ENCODE measurements at regions not wholly inside any gene's neighbourhood (a gene's known extent, or its start where the extent isn't known, plus 50 kb on each side); places are given as distances from the start of the nearest gene placed in this dataset.
A peak's percentile ranks its signal among the peaks of the same experiment; 100 is the strongest.

GRCh38 chr3:124587053-124587408 is 143.2 kb upstream of the UMPS start:
- ATAC-seq: no peak
- TF ChIP-seq POLR2A (IDR thresholded peaks at IDR 0.05) (no peak), CTCF (IDR thresholded peaks at IDR 0.05) (no peak)
- Histone ChIP-seq H3K4me1 (peaks cover 0 to 27% (median 10%) of the 10 kb centered on the region in 4 donors), H3K27me3 (no peaks in the 10 kb centered on the region), H3K36me3 (no peaks in the 10 kb centered on the region), H3K9me3 (no peaks in the 10 kb centered on the region), H3K27ac (no peak overlapping the region), H3K4me3 (no peak overlapping the region)
- 86% methylated on average over 3 of the region's 3 CpGs for WGBS (ENCODE audit: insufficient coverage, low coverage, low lambda C conversion rate, missing lambda C conversion rate)
- intact Hi-C loops (cut with DNase I): no loop called here
- DNase-seq: no peak

- no peak overlapping the region for H3K4me3 ChIP-seq
- no peaks in the 10 kb centered on the region for H3K9me3 ChIP-seq
- no peak for TF ChIP-seq CTCF (IDR thresholded peaks at IDR 0.05)
- TF ChIP-seq POLR2A (IDR thresholded peaks at IDR 0.05): no peak
- no peak overlapping the region for H3K27ac ChIP-seq
- DNase-seq: no peak
- ATAC-seq: no peak
- H3K27me3 ChIP-seq: no peaks in the 10 kb centered on the region
- H3K36me3 ChIP-seq: no peaks in the 10 kb centered on the region
- peaks cover 0 to 37% (median 13%) of the 10 kb centered on the region in 4 donors for H3K4me1 ChIP-seq
- 79% methylated on average over 1 of the region's 1 CpG for WGBS (ENCODE audit: insufficient coverage, low coverage, low lambda C conversion rate, missing lambda C conversion rate)
- intact Hi-C loops (cut with DNase I): no loop called here
Measured at GRCh38 chr3:124588036-124588435, 142.2 kb upstream of the UMPS start.

- ATAC-seq (no peak), DNase-seq (no peak)
- Histone ChIP-seq H3K27ac (no peak overlapping the region), H3K4me1 (peaks cover 0 to 45% (median 17%) of the 10 kb centered on the region in 4 donors), H3K9me3 (no peaks in the 10 kb centered on the region), H3K36me3 (no peaks in the 10 kb centered on the region), H3K4me3 (no peak overlapping the region), H3K27me3 (no peaks in the 10 kb centered on the region)
- intact Hi-C loops (cut with DNase I): no loop called here
- 93% methylated on average over 2 of the region's 2 CpGs for WGBS (ENCODE audit: insufficient coverage, low coverage, low lambda C conversion rate, missing lambda C conversion rate)
- TF ChIP-seq POLR2A (IDR thresholded peaks at IDR 0.05): no peak
- no peak for TF ChIP-seq CTCF (IDR thresholded peaks at IDR 0.05)
Measured at GRCh38 chr3:124588794-124589193, 141.5 kb upstream of the UMPS start.

- ATAC-seq: no peak
Measured at GRCh38 chr3:124591699-124592098, 138.6 kb upstream of the UMPS start.

More at GRCh38 chr3:124591699-124592098, 138.6 kb upstream of the UMPS start:
- peak overlapping the region; percentile 2 to 85 (median 27) for H3K27ac ChIP-seq
- H3K4me1 ChIP-seq: peaks cover 0 to 29% (median 14%) of the 10 kb centered on the region in 4 donors
- no peaks in the 10 kb centered on the region for H3K9me3 ChIP-seq
- TF ChIP-seq POLR2A (IDR thresholded peaks at IDR 0.05): no peak
- no peak for TF ChIP-seq CTCF (IDR thresholded peaks at IDR 0.05)
- WGBS (ENCODE audit: insufficient coverage, low coverage, low lambda C conversion rate, missing lambda C conversion rate): 36% methylated on average over 2 of the region's 2 CpGs
- no peaks in the 10 kb centered on the region for H3K27me3 ChIP-seq
- no peak overlapping the region for H3K4me3 ChIP-seq
- no peaks in the 10 kb centered on the region for H3K36me3 ChIP-seq
- intact Hi-C loops (cut with DNase I): no loop called here
- DNase-seq: no peak

Data from right lobe of liver (tissue), 6 donors.